SH-SY5Y (cell line): ENCODE measurements at regions not wholly inside any gene's neighbourhood (a gene's known extent, or its start where the extent isn't known, plus 50 kb on each side); places are given as distances from the start of the nearest gene placed in this dataset.

Source experiments
- GATA2 ChIP-seq: IDR thresholded peaks from 2 replicates; pipeline ENCODE4 v1.6.1; 2011; ENCODE audit warnings: mild to moderate bottlenecking, low read depth, low read length
- GATA3 ChIP-seq: IDR thresholded peaks from 2 replicates; pipeline ENCODE4 v1.6.1; 2011; ENCODE audit warnings: low read depth, mild to moderate bottlenecking, low read length, moderate library complexity

DNA sequence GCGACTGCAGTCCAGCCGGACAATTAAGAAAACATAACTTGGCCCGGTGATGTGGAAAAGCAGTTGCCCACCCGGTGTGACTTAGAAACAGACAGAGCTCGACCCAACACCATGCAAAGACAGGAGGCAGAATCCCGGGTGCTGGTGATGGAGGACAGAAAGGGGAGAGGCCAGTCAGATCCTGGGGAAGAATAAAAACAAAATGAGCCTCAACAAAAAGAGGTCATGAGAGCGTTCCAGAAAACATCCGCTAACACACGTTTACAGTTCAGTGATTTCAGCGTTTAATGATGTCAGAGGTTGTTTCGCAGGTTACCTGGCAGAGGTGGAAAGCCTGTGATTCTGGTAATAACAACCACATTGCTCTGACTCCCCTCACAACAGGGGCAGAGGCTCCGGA lies 111.9 kb downstream of the OSR1 start:
- no peak for TF ChIP-seq GATA3
- TF ChIP-seq GATA2 = no peak
